Motor neuron (in vitro differentiated cells): ENCODE measurements at regions not wholly inside any gene's neighbourhood (a gene's known extent, or its start where the extent isn't known, plus 50 kb on each side); places are given as distances from the start of the nearest gene placed in this dataset.

Experiments
- ATAC-seq, 8 experiments: fragments of 200-7000 bp; cut with Tn5 transposase; replicated peaks in 6 of 8; 2 replicates each; pipeline ENCODE4 v1.8.0; 2021; ENCODE audit warnings: mild to moderate bottlenecking in 8 of 8, moderate library complexity in 8 of 8
- H3K27ac ChIP-seq, 2 donors: fragments of 250-450 bp; sonication (Bioruptor Pico); 2 replicates each; pipeline ENCODE4 v1.9.0; 2021; ENCODE audit warnings: antibody characterized with exemption in 2 of 2, mild to moderate bottlenecking in 2 of 2, moderate library complexity in 1 of 2
- H3K4me1 ChIP-seq, 2 donors: fragments of 250-450 bp; sonication (Bioruptor Pico); replicated peaks in 1 of 2; 2 replicates each; pipeline ENCODE4 v1.6.1; 2021; ENCODE audit warnings: antibody characterized with exemption in 2 of 2, mild to moderate bottlenecking in 2 of 2, moderate library complexity in 1 of 2
- H3K4me3 ChIP-seq, 5 donors: fragments of 250-450 bp; sonication (Bioruptor Pico); 2 replicates each; pipeline ENCODE4 v1.9.0; 2021; ENCODE audit warnings: antibody characterized with exemption in 5 of 5, mild to moderate bottlenecking in 5 of 5, moderate library complexity in 4 of 5
- WGBS, 10 experiments: fragments of 450-650 bp; shearing (Covaris generic); methylation state at CpG; one replicate each; pipeline ENCODE4 v1.0.0; 2022; 5-methylcytosine and 5-hydroxymethylcytosine counted together
- in situ Hi-C, 9 experiments: fragments of 400-800 bp; cut with MboI; loops; one replicate each; pipeline ENCODE4 v1.15.0; 2021; ENCODE audit warnings: low sequenced_read_pairs in 9 of 9, low pct_unique_long_range_greater_than_20kb in 2 of 9; ENCODE audit not compliant: unreplicated experiment in 9 of 9

DNA sequence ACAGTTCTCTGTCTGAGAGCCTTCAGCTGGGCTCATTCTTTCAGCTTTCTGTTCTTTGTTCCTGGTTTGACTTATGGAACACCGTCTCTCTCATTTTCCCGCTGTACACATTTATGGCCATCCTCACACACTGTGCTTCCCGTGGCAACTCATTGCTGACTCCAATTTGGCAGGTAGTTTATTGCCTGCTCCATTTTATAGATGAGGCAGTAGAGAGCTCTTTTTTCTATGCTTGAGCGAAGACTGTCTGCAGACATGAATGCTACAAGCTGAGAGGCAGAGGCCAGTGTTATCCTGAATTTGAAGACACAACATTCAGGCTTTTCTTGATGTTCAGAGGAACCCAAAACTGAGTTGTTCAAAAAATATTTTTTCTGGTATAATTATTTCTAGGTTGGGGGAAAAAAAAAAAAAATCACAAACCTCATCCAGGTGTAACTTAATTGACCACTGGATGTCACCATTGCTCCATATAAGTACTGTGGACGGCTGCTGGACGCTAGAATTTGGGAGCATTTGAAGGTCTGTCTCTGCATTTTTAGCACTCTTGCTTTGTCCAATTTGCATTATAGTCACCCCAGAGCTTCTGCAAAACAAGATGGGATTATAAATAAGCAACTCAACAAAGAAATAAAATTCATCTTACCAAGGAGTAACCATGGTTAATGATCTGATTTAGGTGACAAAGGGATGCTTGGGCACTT, 83.5 kb downstream of the HRH4 start:
- peak; percentile 44 to 60 (median 52) for ATAC-seq
- Histone ChIP-seq H3K4me3 (no peak overlapping the region), H3K4me1 (peaks cover 2 to 32% of the 10 kb centered on the region in 2 donors), H3K27ac (no peak overlapping the region)
- WGBS, 10 experiments = 14 to 57% (median 41%) methylated on average over 3 to 6 of the region's 6 CpGs; no CpG with 5 or more reads in 1 of the 10 experiments
- in situ Hi-C loops = loop anchor here in 1 of 9 experiments (25.0 kb wide), 1 partner anchor 193 kb away; no protein-coding TSS in a partner anchor

DNA sequence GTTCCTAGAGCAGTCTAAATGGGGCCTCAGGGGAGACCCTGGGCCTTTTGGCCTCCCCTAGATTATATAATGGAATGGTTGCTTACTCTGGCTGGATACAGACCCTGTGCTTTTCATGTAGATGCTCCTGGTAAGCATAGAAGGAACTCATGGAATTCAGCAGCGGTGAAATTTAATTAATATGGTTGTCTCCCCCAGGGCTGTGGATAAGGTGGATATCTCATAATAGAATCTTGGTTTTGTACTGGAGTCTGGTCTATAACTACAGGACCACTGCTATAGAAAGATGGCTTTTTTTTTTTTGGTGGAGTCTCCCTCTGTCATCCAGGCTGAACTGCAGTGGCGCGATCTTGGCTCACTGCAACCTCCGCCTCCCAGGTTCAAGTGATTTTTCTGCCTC, 84.5 kb downstream of the HRH4 start:
- H3K27ac ChIP-seq = no peak overlapping the region
- in situ Hi-C loops = loop anchor here in 1 of 9 experiments (25.0 kb wide), 1 partner anchor 192 kb away; no protein-coding TSS in a partner anchor
- peaks cover 2 to 27% of the 10 kb centered on the region in 2 donors for H3K4me1 ChIP-seq
- H3K4me3 ChIP-seq = no peak overlapping the region
- WGBS, 10 experiments = 75 to 100% (median 80%) methylated on average over 1 to 4 of the region's 4 CpGs; no CpG with 5 or more reads in 4 of the 10 experiments
- ATAC-seq = no peak

DNA sequence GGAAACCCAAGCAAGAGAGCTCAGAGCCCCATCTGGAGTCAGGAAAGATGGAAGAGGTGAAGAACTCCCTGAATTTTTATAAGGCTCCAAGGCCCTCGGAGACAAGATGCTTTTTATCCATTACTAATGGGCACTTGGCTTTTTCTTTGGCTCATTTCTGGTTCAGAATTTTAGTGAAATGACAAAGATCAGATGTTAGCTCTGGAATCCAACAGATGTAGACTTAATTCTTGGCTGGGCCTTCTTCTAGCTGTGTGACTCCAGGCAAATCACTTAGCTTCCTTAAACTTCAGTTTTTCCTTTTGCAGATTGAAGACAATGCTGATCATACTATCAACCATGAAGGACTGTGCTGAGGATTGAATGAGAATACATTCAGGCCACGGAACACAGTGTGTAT, 85.2 kb downstream of the HRH4 start:
- in situ Hi-C loops = loop anchor here in 1 of 9 experiments (25.0 kb wide), 1 partner anchor 192 kb away; no protein-coding TSS in a partner anchor
- ATAC-seq = no peak
- H3K4me1 ChIP-seq = peaks cover 2 to 26% of the 10 kb centered on the region in 2 donors
- H3K27ac ChIP-seq = no peak overlapping the region
- 0 to 100% (median 30%) methylated on average over 1 to 2 of the region's 2 CpGs; no CpG with 5 or more reads in 4 of the 10 experiments for WGBS, 10 experiments
- no peak overlapping the region for H3K4me3 ChIP-seq

DNA sequence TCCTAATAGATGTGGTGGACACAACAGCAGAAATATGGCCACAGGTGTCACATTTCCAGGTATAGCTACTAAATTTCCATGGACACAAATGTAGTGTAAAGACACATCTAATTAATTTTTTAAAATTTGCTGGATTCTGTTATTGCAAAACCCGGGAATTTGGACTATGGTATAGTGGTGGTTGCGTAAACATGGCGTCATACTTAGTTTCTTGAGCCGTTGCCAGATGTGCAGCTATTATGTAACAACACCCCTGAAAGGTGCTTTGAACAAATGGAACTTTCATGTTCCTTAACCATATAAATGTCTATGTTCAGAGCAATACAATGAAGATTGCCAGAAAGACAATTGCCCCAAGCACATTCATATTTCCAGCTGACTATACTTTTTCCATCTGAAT, 85.9 kb downstream of the HRH4 start:
- Histone ChIP-seq H3K27ac (no peak overlapping the region), H3K4me3 (no peak overlapping the region), H3K4me1 (peaks cover 2 to 26% of the 10 kb centered on the region in 2 donors)
- 20 to 98% (median 82%) methylated on average over 1 to 4 of the region's 4 CpGs; no CpG with 5 or more reads in 4 of the 10 experiments for WGBS, 10 experiments
- no peak for ATAC-seq
- in situ Hi-C loops = loop anchor here in 1 of 9 experiments (25.0 kb wide), 1 partner anchor 191 kb away; no protein-coding TSS in a partner anchor

DNA sequence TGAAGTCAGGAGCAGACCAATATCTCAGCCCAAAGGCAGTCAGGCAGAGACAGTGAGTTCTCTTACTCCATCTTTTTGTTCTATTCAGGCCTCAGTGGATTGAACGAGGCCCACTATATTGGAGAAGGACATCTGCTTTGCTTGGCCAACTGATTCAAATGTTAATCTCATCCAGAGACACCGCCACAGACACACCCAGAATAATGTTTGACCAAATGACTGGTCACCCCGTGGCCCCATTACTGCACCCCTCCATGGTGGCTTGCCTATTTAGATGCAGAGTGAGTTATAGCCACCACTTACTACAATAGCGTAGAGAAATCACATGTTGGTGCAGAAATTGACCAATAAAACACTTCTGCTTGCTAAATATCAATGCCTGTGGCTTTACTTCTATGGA, 88.1 kb downstream of the HRH4 start:
- ATAC-seq = peak in 5 of 8 experiments; percentile 40 to 68 (median 58)
- Histone ChIP-seq H3K4me3 (no peak overlapping the region), H3K27ac (no peak overlapping the region), H3K4me1 (peaks cover 0 to 15% of the 10 kb centered on the region in 2 donors)
- in situ Hi-C loops = loop anchor here in 1 of 9 experiments (25.0 kb wide), 1 partner anchor 189 kb away; no protein-coding TSS in a partner anchor
- 29 to 100% (median 57%) methylated on average over 1 to 4 of the region's 4 CpGs for WGBS, 10 experiments

DNA sequence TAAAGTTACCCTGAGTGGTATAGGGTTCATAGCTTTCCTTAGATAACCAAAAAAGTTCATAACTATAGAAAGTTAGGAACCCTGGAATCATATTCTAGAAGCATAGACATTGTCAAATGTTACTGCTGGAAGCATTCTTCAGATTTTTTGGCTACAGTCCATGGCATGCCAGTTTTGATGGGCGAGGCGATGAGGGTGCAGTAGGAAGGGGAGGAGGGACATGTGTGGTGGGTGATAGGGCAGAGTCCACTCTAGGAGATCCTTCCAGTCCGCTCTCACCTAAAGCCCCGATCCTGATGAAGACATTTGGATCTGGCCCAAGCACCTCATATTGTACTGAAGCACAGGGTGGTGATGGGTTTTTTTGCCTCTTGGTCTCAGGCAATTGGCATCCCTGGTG, 91.8 kb downstream of the HRH4 start:
- Histone ChIP-seq H3K4me3 (no peak overlapping the region), H3K4me1 (peaks cover 0 to 9% of the 10 kb centered on the region in 2 donors), H3K27ac (no peak overlapping the region)
- 41 to 100% (median 100%) methylated on average over 1 to 3 of the region's 4 CpGs; no CpG with 5 or more reads in 4 of the 10 experiments for WGBS, 10 experiments
- in situ Hi-C loops = no loop called here
- no peak for ATAC-seq

DNA sequence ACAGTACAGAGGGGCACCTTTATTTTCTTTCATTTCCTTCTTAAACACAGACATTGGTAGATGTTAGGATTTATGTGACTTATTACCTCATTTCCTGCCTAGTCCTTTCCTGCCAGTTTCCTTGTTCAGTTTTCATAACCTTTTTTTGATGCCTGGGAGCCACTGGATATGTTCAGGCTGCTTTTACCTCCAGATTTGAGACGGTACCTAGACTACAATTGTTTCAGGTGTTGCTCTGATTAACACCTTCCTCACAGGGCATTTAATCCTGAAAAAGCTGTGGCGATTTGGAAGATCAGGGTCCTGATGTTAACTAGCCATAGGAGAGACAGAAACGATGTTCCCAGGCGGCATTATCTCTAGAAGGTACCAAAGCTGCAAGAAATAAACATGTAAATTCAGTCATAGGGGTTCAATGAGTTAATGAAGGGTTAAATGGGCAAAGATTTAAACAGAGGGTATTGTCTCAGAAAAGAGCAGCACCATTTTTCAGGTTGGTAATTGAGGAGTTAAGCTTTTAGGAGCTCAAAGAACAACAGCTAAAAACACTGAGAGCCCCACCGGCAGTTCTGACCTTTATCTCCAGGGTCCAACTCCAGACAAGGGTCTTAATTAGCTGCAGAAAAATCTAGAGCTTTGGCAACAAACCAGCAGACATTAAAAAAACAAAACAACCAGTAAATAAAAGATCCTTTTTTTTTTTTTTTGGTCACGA, 93.3 kb downstream of the HRH4 start:
- in situ Hi-C loops = no loop called here
- Histone ChIP-seq H3K27ac (no peak overlapping the region), H3K4me1 (peaks cover 0 to 9% of the 10 kb centered on the region in 2 donors), H3K4me3 (no peak overlapping the region)
- peak in 1 of 8 experiments; percentile 21 for ATAC-seq
- 34 to 100% (median 62%) methylated on average over 1 to 6 of the region's 6 CpGs for WGBS, 10 experiments

DNA sequence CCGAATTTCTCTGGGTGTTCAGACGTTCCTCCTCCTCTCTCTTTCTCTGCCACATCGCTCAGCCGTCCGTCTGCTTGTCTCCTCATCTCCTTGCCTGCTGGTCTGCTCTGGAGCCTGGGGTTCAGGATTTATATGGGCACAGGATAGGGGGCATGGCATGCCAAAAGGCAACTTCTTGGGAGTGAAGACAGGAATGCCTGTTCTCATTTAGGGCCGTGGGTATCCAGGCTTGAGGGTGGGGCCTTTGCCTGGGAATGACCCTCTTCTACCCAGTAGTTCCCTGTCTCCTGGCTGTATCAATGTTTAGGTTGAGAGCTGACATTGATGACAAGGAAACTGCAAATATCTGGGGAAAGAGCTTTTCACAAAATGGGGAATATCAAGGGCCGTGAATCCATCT, 98.0 kb downstream of the HRH4 start:
- in situ Hi-C loops = no loop called here
- ATAC-seq = no peak
- no peak overlapping the region for H3K4me3 ChIP-seq
- no peak overlapping the region for H3K27ac ChIP-seq
- 0 to 100% (median 85%) methylated on average over 1 to 6 of the region's 7 CpGs; no CpG with 5 or more reads in 5 of the 10 experiments for WGBS, 10 experiments
- peaks cover 11 to 27% of the 10 kb centered on the region in 2 donors for H3K4me1 ChIP-seq

DNA sequence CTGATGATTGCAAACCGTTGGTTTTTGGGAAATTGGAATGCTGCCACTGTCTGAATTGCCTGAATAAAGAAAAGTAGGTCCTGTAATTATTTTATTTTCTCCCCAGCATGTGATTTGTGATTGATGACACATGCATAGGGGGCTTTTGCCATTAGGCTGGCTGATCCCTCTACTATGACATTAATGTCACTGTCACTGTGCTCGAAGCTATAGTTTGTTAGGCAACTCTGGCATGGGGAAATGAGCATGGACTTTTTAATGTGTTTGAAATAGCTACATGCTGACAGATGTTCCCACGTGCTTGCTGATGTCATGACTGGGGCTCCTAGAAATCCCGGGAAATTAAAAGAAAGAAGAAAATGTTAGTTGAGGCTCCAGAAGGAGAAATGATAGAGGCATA, 99.1 kb downstream of the HRH4 start:
- H3K4me1 ChIP-seq = peaks cover 11 to 21% of the 10 kb centered on the region in 2 donors
- no peak overlapping the region for H3K4me3 ChIP-seq
- in situ Hi-C loops = no loop called here
- WGBS, 10 experiments = 10 to 73% (median 40%) methylated on average over 1 to 4 of the region's 4 CpGs
- H3K27ac ChIP-seq = no peak overlapping the region
- ATAC-seq = peak in 6 of 8 experiments; percentile 63 to 87 (median 84)

DNA sequence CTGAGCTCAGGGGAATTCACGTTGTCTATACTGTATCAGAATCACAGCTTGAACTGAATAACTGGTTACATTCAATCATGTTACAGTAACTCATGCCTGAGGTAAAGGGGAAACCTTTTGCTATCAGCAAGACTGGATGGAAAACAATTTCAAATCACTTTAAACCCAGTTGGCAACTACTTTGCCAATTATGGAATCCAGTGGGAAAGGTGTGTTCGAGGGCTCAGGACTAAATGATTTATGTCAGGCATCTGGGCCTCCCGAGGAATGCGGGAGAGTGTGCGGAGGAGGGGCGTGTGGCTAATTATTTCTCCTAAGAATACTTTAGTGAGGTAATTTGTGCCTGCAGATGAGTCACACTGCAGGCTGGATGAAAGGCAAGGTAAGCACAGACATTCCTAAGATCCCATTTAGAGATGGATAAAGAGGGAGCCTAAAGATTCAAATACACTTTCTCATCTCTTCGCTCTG, 100.1 kb downstream of the HRH4 start:
- Histone ChIP-seq H3K4me1 (peaks cover 11 to 21% of the 10 kb centered on the region in 2 donors), H3K27ac (no peak overlapping the region), H3K4me3 (no peak overlapping the region)
- ATAC-seq = peak in 5 of 8 experiments; percentile 78 to 85 (median 81)
- WGBS, 10 experiments = 33 to 82% (median 48%) methylated on average over 2 to 7 of the region's 7 CpGs
- in situ Hi-C loops = no loop called here

DNA sequence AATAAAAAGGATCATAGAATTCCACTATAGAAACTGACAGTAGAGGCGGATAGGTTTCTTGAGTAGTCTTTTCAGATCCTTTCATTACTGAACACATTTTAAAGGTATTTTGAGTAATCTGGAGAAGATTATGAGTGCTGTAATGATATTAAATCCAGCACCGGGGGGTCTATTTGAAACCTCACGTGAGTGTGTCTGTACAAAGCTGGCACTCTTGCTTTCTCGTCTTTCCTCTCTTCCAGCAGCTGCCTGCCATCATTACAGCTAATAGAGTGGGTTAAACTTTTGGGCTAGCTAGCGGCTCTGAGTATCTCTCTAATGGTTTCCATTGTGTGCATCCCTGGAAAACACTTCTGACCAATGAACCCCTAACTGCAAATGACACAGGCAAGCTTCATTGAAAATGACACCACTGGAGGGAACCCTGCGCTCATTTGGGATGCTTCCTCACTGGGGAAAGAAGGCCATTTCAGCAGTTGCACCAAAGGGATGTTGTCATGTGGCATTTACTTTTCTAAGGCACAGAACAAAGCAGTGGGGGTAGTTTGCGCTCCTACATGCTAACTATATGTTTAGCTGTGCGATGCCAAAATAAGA, 101.0 kb downstream of the HRH4 start:
- 48 to 100% (median 92%) methylated on average over 1 to 8 of the region's 8 CpGs for WGBS, 10 experiments
- in situ Hi-C loops = no loop called here
- H3K27ac ChIP-seq = no peak overlapping the region
- peaks cover 11 to 21% of the 10 kb centered on the region in 2 donors for H3K4me1 ChIP-seq
- H3K4me3 ChIP-seq = no peak overlapping the region
- ATAC-seq = no peak

DNA sequence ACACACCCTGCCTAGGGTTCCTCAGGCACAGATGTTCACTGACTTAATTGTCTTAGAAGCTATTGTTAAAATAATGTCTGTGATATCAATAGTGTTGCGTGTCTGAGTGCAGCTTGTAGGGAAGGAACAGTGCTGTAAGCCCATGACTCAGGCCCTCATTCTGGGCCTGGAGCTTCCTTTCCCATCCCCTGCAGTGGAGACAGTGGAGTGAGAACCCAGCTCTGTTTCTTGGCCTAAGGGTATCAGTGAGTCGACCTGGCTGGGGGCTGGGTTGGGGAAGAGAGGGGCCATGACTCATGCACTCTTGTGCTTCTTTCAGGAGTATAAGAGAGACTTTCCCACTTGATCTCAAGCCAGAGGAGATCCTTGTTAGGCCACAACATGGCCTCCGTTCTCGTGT, 106.8 kb downstream of the HRH4 start:
- Histone ChIP-seq H3K4me3 (no peak overlapping the region), H3K4me1 (no peaks in the 10 kb centered on the region), H3K27ac (no peak overlapping the region)
- peak in 6 of 8 experiments; percentile 13 to 58 (median 40) for ATAC-seq
- WGBS, 10 experiments = 40 to 100% (median 94%) methylated on average over 1 to 3 of the region's 4 CpGs; no CpG with 5 or more reads in 6 of the 10 experiments
- in situ Hi-C loops = no loop called here
